SK-N-MC (cell line): ENCODE measurements at regions not wholly inside any gene's neighbourhood (a gene's known extent, or its start where the extent isn't known, plus 50 kb on each side); places are given as distances from the start of the nearest gene placed in this dataset.

Experiments used
- EZH2 ChIP-seq: fragments of 200-600 bp; sonication (generic); IDR thresholded peaks from one replicate; pipeline ENCODE4 v1.6.1; 2017; ENCODE audit warnings: antibody characterized with exemption
- FOXP2 ChIP-seq: optimal IDR thresholded peaks from 2 replicates; pipeline ENCODE3; 2011; ENCODE audit warnings: mild to moderate bottlenecking, moderate library complexity; ENCODE audit not compliant: insufficient read depth; ENCODE audit errors: extremely low read length, control extremely low read depth
- POLR2AphosphoS5 ChIP-seq: IDR thresholded peaks from 2 replicates; pipeline ENCODE4 v1.6.1; 2012; ENCODE audit warnings: mild to moderate bottlenecking, low read depth, low read length, borderline replicate concordance

- TF ChIP-seq FOXP2 (no peak), EZH2 (no peak), POLR2AphosphoS5 (no peak)
Measured at GRCh38 chr18:29254123-29254522, 1077.2 kb upstream of the CDH2 start.
